ENCODE measurements at regions not wholly inside any gene's neighbourhood (a gene's known extent, or its start where the extent isn't known, plus 50 kb on each side); places are given as distances from the start of the nearest gene placed in this dataset.

DNA sequence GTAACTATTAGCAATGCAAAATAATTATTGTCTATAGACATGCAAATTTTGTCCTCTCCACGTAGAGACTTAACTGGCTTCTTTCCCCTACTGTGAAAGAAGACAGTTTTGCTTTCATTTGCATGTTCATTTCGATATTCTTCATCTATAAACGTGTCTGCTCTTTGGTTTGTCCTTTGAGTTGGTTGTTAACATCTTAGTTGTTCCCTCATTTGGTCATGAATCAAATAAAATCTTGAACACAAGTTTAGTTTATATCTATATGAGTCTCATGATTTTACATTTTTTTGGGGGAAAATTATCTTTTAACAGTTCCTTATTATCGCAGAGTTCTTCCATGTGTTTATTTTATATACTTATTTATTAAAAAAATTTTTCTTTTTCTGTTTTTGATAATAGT lies 214.4 kb downstream of the UTP18 start (continued):
- TF ChIP-seq, protein P1, sequence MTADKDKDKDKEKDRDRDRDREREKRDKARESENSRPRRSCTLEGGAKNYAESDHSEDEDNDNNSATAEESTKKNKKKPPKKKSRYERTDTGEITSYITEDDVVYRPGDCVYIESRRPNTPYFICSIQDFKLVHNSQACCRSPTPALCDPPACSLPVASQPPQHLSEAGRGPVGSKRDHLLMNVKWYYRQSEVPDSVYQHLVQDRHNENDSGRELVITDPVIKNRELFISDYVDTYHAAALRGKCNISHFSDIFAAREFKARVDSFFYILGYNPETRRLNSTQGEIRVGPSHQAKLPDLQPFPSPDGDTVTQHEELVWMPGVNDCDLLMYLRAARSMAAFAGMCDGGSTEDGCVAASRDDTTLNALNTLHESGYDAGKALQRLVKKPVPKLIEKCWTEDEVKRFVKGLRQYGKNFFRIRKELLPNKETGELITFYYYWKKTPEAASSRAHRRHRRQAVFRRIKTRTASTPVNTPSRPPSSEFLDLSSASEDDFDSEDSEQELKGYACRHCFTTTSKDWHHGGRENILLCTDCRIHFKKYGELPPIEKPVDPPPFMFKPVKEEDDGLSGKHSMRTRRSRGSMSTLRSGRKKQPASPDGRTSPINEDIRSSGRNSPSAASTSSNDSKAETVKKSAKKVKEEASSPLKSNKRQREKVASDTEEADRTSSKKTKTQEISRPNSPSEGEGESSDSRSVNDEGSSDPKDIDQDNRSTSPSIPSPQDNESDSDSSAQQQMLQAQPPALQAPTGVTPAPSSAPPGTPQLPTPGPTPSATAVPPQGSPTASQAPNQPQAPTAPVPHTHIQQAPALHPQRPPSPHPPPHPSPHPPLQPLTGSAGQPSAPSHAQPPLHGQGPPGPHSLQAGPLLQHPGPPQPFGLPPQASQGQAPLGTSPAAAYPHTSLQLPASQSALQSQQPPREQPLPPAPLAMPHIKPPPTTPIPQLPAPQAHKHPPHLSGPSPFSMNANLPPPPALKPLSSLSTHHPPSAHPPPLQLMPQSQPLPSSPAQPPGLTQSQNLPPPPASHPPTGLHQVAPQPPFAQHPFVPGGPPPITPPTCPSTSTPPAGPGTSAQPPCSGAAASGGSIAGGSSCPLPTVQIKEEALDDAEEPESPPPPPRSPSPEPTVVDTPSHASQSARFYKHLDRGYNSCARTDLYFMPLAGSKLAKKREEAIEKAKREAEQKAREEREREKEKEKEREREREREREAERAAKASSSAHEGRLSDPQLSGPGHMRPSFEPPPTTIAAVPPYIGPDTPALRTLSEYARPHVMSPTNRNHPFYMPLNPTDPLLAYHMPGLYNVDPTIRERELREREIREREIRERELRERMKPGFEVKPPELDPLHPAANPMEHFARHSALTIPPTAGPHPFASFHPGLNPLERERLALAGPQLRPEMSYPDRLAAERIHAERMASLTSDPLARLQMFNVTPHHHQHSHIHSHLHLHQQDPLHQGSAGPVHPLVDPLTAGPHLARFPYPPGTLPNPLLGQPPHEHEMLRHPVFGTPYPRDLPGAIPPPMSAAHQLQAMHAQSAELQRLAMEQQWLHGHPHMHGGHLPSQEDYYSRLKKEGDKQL (CRISPR knock-in tag; IDR thresholded peaks at IDR 0.05; ENCODE audit: borderline replicate concordance), result no peak

DNA sequence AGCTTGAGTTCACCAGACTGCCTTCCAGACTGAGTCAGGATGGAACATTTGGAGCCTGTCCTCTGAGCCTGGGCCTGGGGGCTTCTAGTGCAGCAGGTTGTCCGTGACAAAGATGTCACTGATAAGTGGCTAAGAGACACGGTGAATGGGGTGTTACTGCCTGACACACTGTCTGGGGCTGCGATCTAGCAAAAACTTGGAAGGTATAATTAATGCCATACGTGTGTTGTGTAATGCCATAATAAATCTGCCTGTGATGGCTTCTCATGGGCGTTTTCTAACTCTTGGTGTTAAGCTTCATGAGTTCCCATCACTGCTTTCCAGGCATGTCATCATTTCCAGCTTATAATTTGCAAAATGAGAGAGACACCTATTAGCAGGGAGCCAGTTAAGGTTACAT lies 215.4 kb downstream of the UTP18 start:
- FAIRE-seq (no peak), DNase-seq (ENCODE audit: extremely low read depth in 1 of 4, low spot score in 3 of 4) (no peak), ATAC-seq (no peak)

More for the DNA sequence above, 215.4 kb downstream of the UTP18 start:
- TF ChIP-seq MTA1 (IDR thresholded peaks at IDR 0.05; ENCODE audit: borderline replicate concordance) (no peak), PBX2 (CRISPR knock-in tag; IDR thresholded peaks at IDR 0.05; ENCODE audit: low read depth) (no peak), PBX2 (tag; conservative IDR thresholded peaks at IDR 0.05; ENCODE audit: low read depth) (0 out of 2 replicates have a peak, but pooled peaks have one; percentile 17)
- Histone ChIP-seq H3K27ac (ENCODE audit: extremely low read depth, low read depth, low read length) (no peak overlapping the region), H3K9me3 (replicated peaks; ENCODE audit: control insufficient read depth, insufficient read depth, low read depth, low read length) (no peaks in the 10 kb centered on the region), H2AFZ (ENCODE audit: low read depth, low read length) (no peak overlapping the region), H3K9ac (ENCODE audit: insufficient read depth in 1 of 2, low read depth in 2 of 2, low read length in 2 of 2) (no peak overlapping the region), H3K4me2 (ENCODE audit: insufficient read depth, low read length) (no peak overlapping the region), H3K4me3 (no peak overlapping the region), H3K79me2 (ENCODE audit: control insufficient read depth, insufficient read depth, low read length) (no peaks in the 10 kb centered on the region), H3K27me3 (ENCODE audit: control insufficient read depth in 2 of 2, insufficient read depth in 2 of 2, low read length in 2 of 2) (no peaks in the 10 kb centered on the region), H3K36me3 (ENCODE audit: control insufficient read depth, insufficient read depth, low read length) (no peaks in the 10 kb centered on the region), H3K9me1 (ENCODE audit: control insufficient read depth, insufficient read depth, low read length) (no peaks in the 10 kb centered on the region), H4K20me1 (replicated peaks; ENCODE audit: control insufficient read depth, insufficient read depth, low read length) (no peaks in the 10 kb centered on the region), H3K4me1 (replicated peaks in 1 of 2; ENCODE audit: control insufficient read depth in 2 of 2, insufficient read depth in 2 of 2, low read length in 2 of 2) (no peaks in the 10 kb centered on the region)
- intact Hi-C loops (cut with micrococcal nuclease) (no loop called here), in situ Hi-C loops (cut with MboI) (no loop called here)
- no TSS peak for BruUV-seq (replicated peaks)
- WGBS (ENCODE audit: insufficient coverage, low coverage, missing lambda C conversion rate), result 0% methylated on average over 5 of the region's 5 CpGs
- CTCF ChIA-PET (ENCODE audit: low intra/inter-chr PET ratio), result no interaction called here
- POLR2A ChIA-PET, result no interaction called here
